ENCODE measurements at regions not wholly inside any gene's neighbourhood (a gene's known extent, or its start where the extent isn't known, plus 50 kb on each side); places are given as distances from the start of the nearest gene placed in this dataset.
"Not testable (repeated sequence)": the region's sequence is repeated elsewhere in the genome, so short reads cannot be mapped to it uniquely, and the experiment has no call there.

- TF ChIP-seq, protein P1, sequence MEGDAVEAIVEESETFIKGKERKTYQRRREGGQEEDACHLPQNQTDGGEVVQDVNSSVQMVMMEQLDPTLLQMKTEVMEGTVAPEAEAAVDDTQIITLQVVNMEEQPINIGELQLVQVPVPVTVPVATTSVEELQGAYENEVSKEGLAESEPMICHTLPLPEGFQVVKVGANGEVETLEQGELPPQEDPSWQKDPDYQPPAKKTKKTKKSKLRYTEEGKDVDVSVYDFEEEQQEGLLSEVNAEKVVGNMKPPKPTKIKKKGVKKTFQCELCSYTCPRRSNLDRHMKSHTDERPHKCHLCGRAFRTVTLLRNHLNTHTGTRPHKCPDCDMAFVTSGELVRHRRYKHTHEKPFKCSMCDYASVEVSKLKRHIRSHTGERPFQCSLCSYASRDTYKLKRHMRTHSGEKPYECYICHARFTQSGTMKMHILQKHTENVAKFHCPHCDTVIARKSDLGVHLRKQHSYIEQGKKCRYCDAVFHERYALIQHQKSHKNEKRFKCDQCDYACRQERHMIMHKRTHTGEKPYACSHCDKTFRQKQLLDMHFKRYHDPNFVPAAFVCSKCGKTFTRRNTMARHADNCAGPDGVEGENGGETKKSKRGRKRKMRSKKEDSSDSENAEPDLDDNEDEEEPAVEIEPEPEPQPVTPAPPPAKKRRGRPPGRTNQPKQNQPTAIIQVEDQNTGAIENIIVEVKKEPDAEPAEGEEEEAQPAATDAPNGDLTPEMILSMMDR (IDR thresholded peaks at IDR 0.05; ENCODE audit: insufficient read depth, low read length, missing control alignments), result no peak
- no peak overlapping the region for H3K4me3 ChIP-seq (ENCODE audit: low read depth, low read length)
- CTCF ChIA-PET, result no interaction called here
Observed at GRCh38 chr3:26029321-26029720, 239.4 kb downstream of the OXSM start.

DNA sequence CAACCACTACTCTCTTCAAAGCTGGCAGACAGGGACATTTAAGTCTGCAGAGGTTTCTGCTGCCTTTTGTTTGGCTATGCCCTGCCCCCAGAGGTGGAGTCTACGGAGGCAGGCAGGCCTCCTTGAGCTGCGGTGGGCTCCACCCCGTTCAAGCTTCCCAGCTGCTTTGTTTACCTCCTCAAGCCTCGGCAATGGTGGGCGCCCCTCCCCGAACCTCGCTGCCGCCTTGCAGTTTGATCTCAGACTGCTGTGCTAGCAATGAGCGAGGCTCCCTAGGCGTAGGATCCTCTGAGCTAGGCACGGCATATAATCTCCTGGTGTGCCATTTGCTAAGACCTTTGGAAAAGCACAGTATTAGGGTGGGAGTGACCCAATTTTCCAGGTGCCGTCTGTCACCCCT, 252.2 kb downstream of the OXSM start:
- POLR2A ChIA-PET, CTCF ChIA-PET: not testable (repeated sequence)

More at GRCh38 chr3:26029321-26029720, 239.4 kb downstream of the OXSM start:
- POLR2A ChIA-PET, result no interaction called here
- no peak for DNase-seq (ENCODE audit: low read depth, low spot score)

DNA sequence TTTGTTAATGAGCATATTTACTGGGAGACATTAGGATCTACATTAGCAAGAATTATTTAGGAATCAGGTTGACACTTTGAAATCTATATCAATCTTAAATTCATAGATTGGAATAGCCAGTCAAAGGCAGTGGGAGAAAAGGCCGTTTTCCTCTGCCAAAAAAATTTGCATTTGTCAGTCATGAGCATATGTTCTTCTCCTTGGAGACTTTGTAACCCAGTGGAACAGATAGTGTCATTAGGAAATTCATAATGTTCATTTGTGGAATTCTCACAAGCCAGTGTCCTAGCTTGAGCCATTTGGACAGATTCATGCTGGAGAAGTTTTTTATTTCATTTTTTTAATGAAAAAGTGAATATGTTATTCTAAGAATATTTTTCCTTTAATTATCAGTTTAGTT, 260.1 kb downstream of the OXSM start:
- ChIA-PET CTCF (no interaction called here), POLR2A (no interaction called here)
- no peak for DNase-seq (ENCODE audit: low read depth, low spot score)
- H3K4me3 ChIP-seq (ENCODE audit: low read depth, low read length), result no peak overlapping the region
- TF ChIP-seq, protein P1 (IDR thresholded peaks at IDR 0.05; ENCODE audit: insufficient read depth, low read length, missing control alignments), result no peak

More for the DNA sequence above, 252.2 kb downstream of the OXSM start:
- DNase-seq (ENCODE audit: low read depth, low spot score); H3K4me3 ChIP-seq (ENCODE audit: low read depth, low read length): not testable (repeated sequence)

DNA sequence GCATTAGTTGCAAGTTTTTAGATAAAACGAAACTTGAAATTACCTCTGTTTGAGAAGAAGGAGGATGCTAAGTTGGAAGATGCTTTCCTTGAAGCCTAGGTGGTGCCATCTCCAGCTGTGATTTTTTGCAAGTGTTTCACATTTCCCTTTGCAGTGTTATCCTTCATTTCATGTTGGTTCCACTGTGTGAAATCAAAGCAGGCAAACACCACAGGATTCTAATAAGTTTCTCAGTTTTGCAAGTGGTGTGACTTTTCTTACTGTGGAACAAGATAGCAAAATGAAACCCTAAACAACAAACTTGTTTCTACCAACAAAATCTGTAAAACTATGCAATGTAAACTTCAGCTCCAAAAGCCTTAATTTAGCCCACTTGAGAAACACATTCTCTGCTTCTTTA, 260.9 kb downstream of the OXSM start:
- ChIA-PET POLR2A (no interaction called here), CTCF (no interaction called here)
- no peak overlapping the region for H3K4me3 ChIP-seq (ENCODE audit: low read depth, low read length)
- TF ChIP-seq, protein P1 (IDR thresholded peaks at IDR 0.05; ENCODE audit: insufficient read depth, low read length, missing control alignments), result no peak
- DNase-seq (ENCODE audit: low read depth, low spot score), result no peak

DNA sequence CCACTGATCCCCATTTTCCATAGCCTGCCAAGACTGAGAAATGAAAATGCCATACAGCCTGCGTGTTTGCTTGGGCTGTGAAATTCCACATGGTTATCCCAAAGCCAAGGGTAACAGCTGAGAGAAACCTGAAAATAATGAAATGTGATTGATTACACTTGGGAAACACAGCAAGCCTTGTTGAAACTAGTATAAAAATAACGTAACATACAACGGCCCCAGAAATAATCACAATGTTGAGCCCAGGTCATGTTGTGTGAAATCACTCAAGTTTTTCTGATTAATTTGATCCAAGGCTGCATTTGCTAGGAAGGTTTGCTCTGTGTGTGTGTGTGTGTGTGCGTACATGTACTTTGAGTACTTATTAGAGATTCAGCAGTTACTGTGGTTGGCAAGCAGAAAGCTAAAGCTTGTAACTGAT, 269.0 kb downstream of the OXSM start:
- ChIA-PET CTCF (no interaction called here), POLR2A (no interaction called here)
- no peak overlapping the region for H3K4me3 ChIP-seq (ENCODE audit: low read depth, low read length)
- TF ChIP-seq, protein P1 (IDR thresholded peaks at IDR 0.05; ENCODE audit: insufficient read depth, low read length, missing control alignments), result no peak
- no peak for DNase-seq (ENCODE audit: low read depth, low spot score)

DNA sequence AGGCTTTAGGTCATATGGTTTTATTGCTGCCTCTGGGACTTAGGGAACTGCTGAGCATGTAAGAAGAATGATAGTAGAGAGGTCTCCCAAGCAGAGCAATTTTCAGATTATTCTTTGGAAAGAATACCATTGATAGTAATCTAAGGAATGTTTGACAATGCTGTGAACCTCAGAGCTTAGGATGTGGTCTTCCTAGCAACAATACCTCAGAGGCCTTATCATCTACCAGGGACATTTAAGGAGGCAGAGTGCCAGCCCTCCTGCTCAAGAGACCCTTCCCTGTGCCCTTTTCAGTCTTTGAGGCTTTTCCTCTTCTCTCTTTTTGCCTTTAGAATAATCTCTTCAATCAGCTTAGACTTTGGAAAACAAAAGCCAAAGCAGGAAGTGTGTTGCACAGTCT, 272.1 kb downstream of the OXSM start:
- H3K4me3 ChIP-seq (ENCODE audit: low read depth, low read length), result no peak overlapping the region
- DNase-seq (ENCODE audit: low read depth, low spot score), result no peak
- ChIA-PET POLR2A (no interaction called here), CTCF (no interaction called here)
- TF ChIP-seq, protein P1 (IDR thresholded peaks at IDR 0.05; ENCODE audit: insufficient read depth, low read length, missing control alignments), result no peak

DNA sequence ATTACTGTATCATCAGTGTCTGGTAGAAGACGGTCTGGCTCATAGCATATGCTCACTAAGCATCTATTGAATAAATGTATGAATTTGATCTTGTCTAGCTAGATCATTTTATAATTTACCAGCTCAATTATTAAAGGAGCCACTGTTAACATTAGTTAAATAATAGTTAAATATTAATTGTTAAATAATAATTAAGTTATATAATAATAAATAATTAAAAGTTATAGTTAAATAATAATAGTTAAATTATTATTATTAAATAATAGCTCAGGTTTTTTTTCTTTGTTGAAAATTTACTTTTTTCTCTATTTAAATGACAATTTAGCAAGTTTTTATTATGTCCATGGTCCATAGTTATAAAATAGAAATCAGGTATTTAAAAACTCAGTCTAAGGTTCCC, 274.4 kb downstream of the OXSM start:
- no peak for DNase-seq (ENCODE audit: low read depth, low spot score)
- no peak overlapping the region for H3K4me3 ChIP-seq (ENCODE audit: low read depth, low read length)
- TF ChIP-seq, protein P1 (IDR thresholded peaks at IDR 0.05; ENCODE audit: insufficient read depth, low read length, missing control alignments), result no peak
- ChIA-PET CTCF (no interaction called here), POLR2A (no interaction called here)
